ENCODE measurements at regions not wholly inside any gene's neighbourhood (a gene's known extent, or its start where the extent isn't known, plus 50 kb on each side); places are given as distances from the start of the nearest gene placed in this dataset.

- Histone ChIP-seq H3K9me1 (replicated peaks; ENCODE audit: control insufficient read depth, extremely low read depth, insufficient read depth, low read length) (no peaks in the 10 kb centered on the region), H3K36me3 (ENCODE audit: control insufficient read depth in 2 of 2, extremely low read depth in 1 of 2, insufficient read depth in 2 of 2, low read length in 2 of 2) (no peaks in the 10 kb centered on the region), H3K27ac (ENCODE audit: insufficient read depth, low read depth, low read length) (no peak overlapping the region), H3K27me3 (ENCODE audit: control insufficient read depth in 2 of 2, insufficient read depth in 2 of 2, low read length in 2 of 2) (no peaks in the 10 kb centered on the region), H3K4me2 (ENCODE audit: insufficient read depth, low read length) (no peak overlapping the region), H4K20me1 (replicated peaks; ENCODE audit: control insufficient read depth, extremely low read depth, insufficient read depth, low read length) (no peaks in the 10 kb centered on the region), H3K79me2 (ENCODE audit: control insufficient read depth, insufficient read depth, low read length) (no peaks in the 10 kb centered on the region), H3K9ac (replicated peaks; ENCODE audit: extremely low read depth, insufficient read depth, low read length) (no peak overlapping the region), H2AFZ (ENCODE audit: low read depth, low read length) (no peak overlapping the region), H3K9me3 (replicated peaks; ENCODE audit: control insufficient read depth, insufficient read depth, low read length) (no peaks in the 10 kb centered on the region), H3K4me1 (ENCODE audit: control insufficient read depth, extremely low read depth, insufficient read depth, low read length) (no peaks in the 10 kb centered on the region), H3K4me3 (replicated peaks in 1 of 3; ENCODE audit: insufficient read depth in 1 of 3, low read depth in 1 of 3, low read length in 3 of 3) (no peak overlapping the region)
- no TSS peak for BruUV-seq (replicated peaks)
- CTCF ChIA-PET: no interaction called here
- FAIRE-seq (no peak), DNase-seq (ENCODE audit: low read depth, low spot score) (no peak)
- POLR2A ChIA-PET: no interaction called here
- dilution Hi-C loops (cut with MboI; ENCODE audit: extremely low pct_ligation_motif_present, low sequenced_read_pairs) (no loop called here), intact Hi-C loops (cut with micrococcal nuclease) (no loop called here)
- no peak for TF ChIP-seq MAX (IDR thresholded peaks at IDR 0.05; ENCODE audit: insufficient read depth, insufficient read length)
Measured at GRCh38 chr14:85813040-85813439, 283.1 kb downstream of the FLRT2 start.

- Histone ChIP-seq H3K4me2 (ENCODE audit: insufficient read depth, low read length) (no peak overlapping the region), H3K36me3 (ENCODE audit: control insufficient read depth in 2 of 2, extremely low read depth in 1 of 2, insufficient read depth in 2 of 2, low read length in 2 of 2) (no peaks in the 10 kb centered on the region), H3K9me3 (replicated peaks; ENCODE audit: control insufficient read depth, insufficient read depth, low read length) (no peaks in the 10 kb centered on the region), H3K27ac (ENCODE audit: insufficient read depth, low read depth, low read length) (no peak overlapping the region), H3K4me3 (replicated peaks in 1 of 3; ENCODE audit: insufficient read depth in 1 of 3, low read depth in 1 of 3, low read length in 3 of 3) (no peak overlapping the region), H3K27me3 (ENCODE audit: control insufficient read depth in 2 of 2, insufficient read depth in 2 of 2, low read length in 2 of 2) (no peaks in the 10 kb centered on the region), H3K9ac (replicated peaks; ENCODE audit: extremely low read depth, insufficient read depth, low read length) (no peak overlapping the region), H2AFZ (ENCODE audit: low read depth, low read length) (no peak overlapping the region), H3K4me1 (ENCODE audit: control insufficient read depth, extremely low read depth, insufficient read depth, low read length) (no peaks in the 10 kb centered on the region), H3K79me2 (ENCODE audit: control insufficient read depth, insufficient read depth, low read length) (no peaks in the 10 kb centered on the region), H4K20me1 (replicated peaks; ENCODE audit: control insufficient read depth, extremely low read depth, insufficient read depth, low read length) (no peaks in the 10 kb centered on the region), H3K9me1 (replicated peaks; ENCODE audit: control insufficient read depth, extremely low read depth, insufficient read depth, low read length) (no peaks in the 10 kb centered on the region)
- CTCF ChIA-PET: no interaction called here
- intact Hi-C loops (cut with micrococcal nuclease) (no loop called here), dilution Hi-C loops (cut with MboI; ENCODE audit: extremely low pct_ligation_motif_present, low sequenced_read_pairs) (no loop called here)
- POLR2A ChIA-PET: no interaction called here
- DNase-seq (ENCODE audit: low read depth, low spot score) (no peak), FAIRE-seq (no peak)
- no peak for TF ChIP-seq FOS (IDR thresholded peaks at IDR 0.05; ENCODE audit: borderline replicate concordance, insufficient read depth, low read length)
- no peak for TF ChIP-seq EZH2 (IDR thresholded peaks at IDR 0.05; ENCODE audit: borderline replicate concordance, low read depth, low read length, severe bottlenecking)
- no peak for TF ChIP-seq MYC (IDR thresholded peaks at IDR 0.05; ENCODE audit: low read depth, low read length)
- TF ChIP-seq MAX (IDR thresholded peaks at IDR 0.05; ENCODE audit: insufficient read depth, insufficient read length): no peak
- no peak for TF ChIP-seq POLR2A (IDR thresholded peaks at IDR 0.05; ENCODE audit: low read depth, low read length)
- TF ChIP-seq CTCF (IDR thresholded peaks at IDR 0.05; ENCODE audit: extremely low read depth in 1 of 2, insufficient read depth in 1 of 2, low read depth in 1 of 2, low read length in 2 of 2): no peak
- no peak for TF ChIP-seq POLR2AphosphoS5 (IDR thresholded peaks at IDR 0.05; ENCODE audit: insufficient read depth, low read depth, low read length)
- TF ChIP-seq JUN (IDR thresholded peaks at IDR 0.05; ENCODE audit: borderline replicate concordance, insufficient read depth, insufficient read length, low read depth): no peak
- TF ChIP-seq GATA2 (IDR thresholded peaks at IDR 0.05; ENCODE audit: insufficient read depth, insufficient read length, low read depth, low read length): no peak
- BruUV-seq (replicated peaks): no TSS peak
Measured at GRCh38 chr14:85811340-85811739, 281.4 kb downstream of the FLRT2 start.
